Lung (tissue), 11 donors: ENCODE measurements at regions not wholly inside any gene's neighbourhood (a gene's known extent, or its start where the extent isn't known, plus 50 kb on each side); places are given as distances from the start of the nearest gene placed in this dataset.

Source experiments
- ATAC-seq: fragments of 200-7000 bp; cut with Tn5 transposase; one replicate; pipeline ENCODE4 v1.9.1; 2020; ENCODE audit warnings: moderate number of reproducible peaks; ENCODE audit not compliant: insufficient read depth, low FRiP score
- DNase-seq, 3 donors: peaks; one replicate each; pipeline ENCODE4 v3.0.0-alpha.2; 2013 to 2017
- H3K27ac ChIP-seq, 2 donors: one replicate each; pipeline ENCODE4 v1.5.1; 2013; ENCODE audit warnings: mild to moderate bottlenecking in 2 of 2, moderate library complexity in 2 of 2, control low read depth in 1 of 2, inconsistent platforms in 1 of 2, low read depth in 1 of 2, low read length in 1 of 2
- H3K27me3 ChIP-seq, 3 donors: one replicate each; pipeline ENCODE4 v1.5.1; 2013; ENCODE audit warnings: low read length in 2 of 3; ENCODE audit not compliant: control insufficient read depth in 3 of 3, insufficient read depth in 3 of 3
- H3K36me3 ChIP-seq, 4 donors: one replicate each; pipeline ENCODE4 v1.5.1; 2013; ENCODE audit warnings: low read length in 4 of 4, mild to moderate bottlenecking in 1 of 4, moderate library complexity in 1 of 4; ENCODE audit not compliant: control insufficient read depth in 4 of 4, insufficient read depth in 4 of 4
- H3K4me1 ChIP-seq, 5 donors: one replicate each; pipeline ENCODE4 v1.5.1; 2013; ENCODE audit warnings: low read length in 5 of 5, mild to moderate bottlenecking in 2 of 5, moderate library complexity in 1 of 5; ENCODE audit not compliant: control insufficient read depth in 5 of 5, insufficient read depth in 5 of 5
- H3K4me3 ChIP-seq: one replicate; pipeline ENCODE4 v1.5.1; 2013; ENCODE audit warnings: mild to moderate bottlenecking, control low read depth, moderate library complexity
- H3K9ac ChIP-seq, 2 donors: one replicate each; pipeline ENCODE4 v1.5.1; 2013; ENCODE audit warnings: low read length in 2 of 2, control low read depth in 1 of 2; ENCODE audit not compliant: insufficient read depth in 1 of 2
- H3K9me3 ChIP-seq, 4 donors: one replicate each; pipeline ENCODE4 v1.5.1; 2013; ENCODE audit warnings: low read length in 3 of 4, mild to moderate bottlenecking in 1 of 4, moderate library complexity in 1 of 4; ENCODE audit not compliant: control insufficient read depth in 4 of 4, insufficient read depth in 3 of 4
- CTCF ChIP-seq: IDR thresholded peaks from 2 replicates; pipeline ENCODE4 v1.5.1; 2012; ENCODE audit warnings: mild to moderate bottlenecking; ENCODE audit errors: control extremely low read depth, extremely low read depth
- WGBS, 2 donors: extraction: QIAGEN DNeasy Blood & Tissue Kit; methylation state at CpG; one replicate each; pipeline ENCODE4 v1.1.7; 2013; 5-methylcytosine and 5-hydroxymethylcytosine counted together
- donor health status: control.
- donor health status: control.
- donor health status: Bipolar disorder and iron deficiency.
- donor health status: healthy.
- donor health status: DM: yes; HTN: yes; CAD: no.

GRCh38 chr3:110629917-110630316 lies 441.7 kb upstream of the NECTIN3 start:
- Histone ChIP-seq H3K4me3 (no peak overlapping the region), H3K27me3 (no peaks in the 10 kb centered on the region), H3K27ac (no peak overlapping the region), H3K36me3 (no peaks in the 10 kb centered on the region), H3K9me3 (peaks cover 0 to 3% (median 0%) of the 10 kb centered on the region in 4 donors), H3K4me1 (peaks cover 0 to 10% (median 0%) of the 10 kb centered on the region in 5 donors), H3K9ac (no peak overlapping the region)
- 81 to 95% methylated on average over 1 of the region's 1 CpG for WGBS, 2 donors
- ATAC-seq (no peak), DNase-seq (no peak)
- TF ChIP-seq CTCF, result no peak

DNA sequence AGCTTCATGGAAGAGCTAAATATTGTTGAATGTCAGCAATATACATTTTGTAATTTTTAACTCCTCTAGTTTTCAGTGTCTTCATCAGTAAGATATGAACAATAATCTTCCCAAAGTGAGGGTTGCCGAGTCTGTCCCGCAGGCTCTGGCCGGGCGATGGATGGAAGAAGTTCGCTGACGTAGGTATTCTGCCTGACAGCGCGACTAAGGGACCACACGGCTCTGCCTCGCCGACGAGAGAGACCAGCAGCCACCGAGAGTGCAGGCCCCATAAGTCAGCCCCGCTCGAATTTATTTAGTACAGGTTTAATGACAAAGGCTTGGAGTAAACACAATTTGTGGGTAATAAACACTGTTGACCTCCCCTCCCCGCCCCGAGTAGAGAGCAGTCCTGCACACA lies 427.4 kb upstream of the NECTIN3 start:
- ATAC-seq (no peak), DNase-seq (no peak)
- 90% methylated on average over 17 of the region's 17 CpGs for WGBS, 2 donors
- no peak overlapping the region for H3K9ac ChIP-seq
- no peak for TF ChIP-seq CTCF
- H3K4me1 ChIP-seq, result no peaks in the 10 kb centered on the region
- H3K4me3 ChIP-seq, result no peak overlapping the region
- no peak overlapping the region for H3K27ac ChIP-seq
- H3K9me3 ChIP-seq, result no peaks in the 10 kb centered on the region
- H3K27me3 ChIP-seq, result no peaks in the 10 kb centered on the region
- no peaks in the 10 kb centered on the region for H3K36me3 ChIP-seq

DNA sequence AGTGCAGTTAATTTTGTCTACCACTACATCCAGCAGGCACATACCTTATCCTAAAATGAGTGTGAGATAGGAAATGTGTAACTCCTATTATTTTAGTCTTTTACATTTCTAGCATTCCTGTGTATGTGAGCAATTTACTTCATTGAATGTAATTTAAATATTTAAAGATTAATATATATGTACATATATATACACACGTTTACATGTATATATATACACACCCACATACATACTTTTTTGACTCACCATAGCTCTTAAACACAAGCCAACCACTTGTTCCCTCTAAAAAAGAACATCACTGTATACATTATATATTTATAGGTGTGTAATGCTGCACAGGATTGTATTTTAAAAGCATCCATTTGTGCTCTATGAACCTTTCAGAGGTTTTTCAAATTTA lies 425.6 kb upstream of the NECTIN3 start:
- H3K27me3 ChIP-seq, result no peaks in the 10 kb centered on the region
- no peaks in the 10 kb centered on the region for H3K36me3 ChIP-seq
- H3K4me1 ChIP-seq, result no peaks in the 10 kb centered on the region
- WGBS, 2 donors, result 66 to 71% methylated on average over 1 of the region's 1 CpG
- H3K9ac ChIP-seq, result no peak overlapping the region
- no peak for ATAC-seq
- no peak for TF ChIP-seq CTCF
- no peak overlapping the region for H3K27ac ChIP-seq
- H3K4me3 ChIP-seq, result no peak overlapping the region
- no peak for DNase-seq
- H3K9me3 ChIP-seq, result no peaks in the 10 kb centered on the region

- Histone ChIP-seq H3K27me3 (no peaks in the 10 kb centered on the region), H3K36me3 (no peaks in the 10 kb centered on the region), H3K9ac (no peak overlapping the region), H3K27ac (no peak overlapping the region), H3K4me1 (no peaks in the 10 kb centered on the region), H3K4me3 (no peak overlapping the region), H3K9me3 (no peaks in the 10 kb centered on the region)
- TF ChIP-seq CTCF, result no peak
- no peak for DNase-seq
- ATAC-seq, result no peak
Measured at GRCh38 chr3:110646496-110646895, 425.1 kb upstream of the NECTIN3 start.
